CD14-positive monocyte (primary cell): ENCODE measurements at regions not wholly inside any gene's neighbourhood (a gene's known extent, or its start where the extent isn't known, plus 50 kb on each side); places are given as distances from the start of the nearest gene placed in this dataset.

Source experiments
- DNase-seq, 3 donors: peaks; one replicate each; pipeline ENCODE4 v3.0.0-alpha.2; 2011 to 2022
- H2AFZ ChIP-seq: 2 replicates; pipeline ENCODE4 v1.6.0; 2012; ENCODE audit warnings: mild to moderate bottlenecking, low read depth, low read length, inconsistent platforms; ENCODE audit not compliant: insufficient read depth, poor library complexity, severe bottlenecking
- H3K27ac ChIP-seq, 2 donors: 1 replicate in 1 of 2; 2 replicates in 1 of 2; pipeline ENCODE4 v1.5.1; 2012 to 2013; ENCODE audit warnings: low read length in 2 of 2, control low read depth in 1 of 2, inconsistent platforms in 1 of 2, low read depth in 1 of 2, mild to moderate bottlenecking in 1 of 2
- H3K27me3 ChIP-seq, 2 donors: one replicate each; pipeline versions ENCODE4 v1.6.0 to v1.6.1; 2011 to 2013; ENCODE audit warnings: low read length in 2 of 2; ENCODE audit not compliant: control insufficient read depth in 2 of 2, insufficient read depth in 2 of 2
- H3K36me3 ChIP-seq, 2 donors: replicated peaks in 1 of 2; 1 replicate in 1 of 2; 2 replicates in 1 of 2; pipeline versions ENCODE4 v1.5.1 to v1.6.1; 2012 to 2013; ENCODE audit warnings: low read length in 2 of 2, control low read depth in 1 of 2, inconsistent platforms in 1 of 2, mild to moderate bottlenecking in 1 of 2; ENCODE audit not compliant: insufficient read depth in 2 of 2, control insufficient read depth in 1 of 2
- H3K4me1 ChIP-seq, 2 donors: 1 replicate in 1 of 2; 2 replicates in 1 of 2; pipeline versions ENCODE4 v1.5.1 to v1.6.1; 2012 to 2013; ENCODE audit warnings: low read length in 2 of 2, control low read depth in 1 of 2, inconsistent platforms in 1 of 2, mild to moderate bottlenecking in 1 of 2, moderate library complexity in 1 of 2; ENCODE audit not compliant: insufficient read depth in 2 of 2, control insufficient read depth in 1 of 2
- H3K4me2 ChIP-seq: replicated peaks from 2 replicates; pipeline ENCODE3; 2012; ENCODE audit warnings: low read length, moderate library complexity, mild to moderate bottlenecking; ENCODE audit not compliant: poor library complexity, severe bottlenecking; ENCODE audit errors: extremely low read depth
- H3K4me3 ChIP-seq, 3 experiments: fragments of 200-600 bp in 1 of 3; sonication (generic) in 1 of 3; replicated peaks in 1 of 3; 1 replicate in 2 of 3; 2 replicates in 1 of 3; pipeline ENCODE4 v1.5.1; 2011 to 2013; ENCODE audit warnings: low read length in 3 of 3, mild to moderate bottlenecking in 3 of 3, control low read depth in 2 of 3, low read depth in 2 of 3, inconsistent platforms in 1 of 3, moderate library complexity in 1 of 3
- H3K79me2 ChIP-seq: 2 replicates; pipeline ENCODE4 v1.6.0; 2012; ENCODE audit warnings: mild to moderate bottlenecking, control low read depth, inconsistent platforms, low read length, moderate library complexity; ENCODE audit not compliant: insufficient read depth
- H3K9ac ChIP-seq: 2 replicates; pipeline ENCODE4 v1.6.0; 2017; ENCODE audit warnings: low read length, mild to moderate bottlenecking; ENCODE audit not compliant: insufficient read depth, poor library complexity, severe bottlenecking
- H3K9me3 ChIP-seq, 2 donors: replicated peaks in 1 of 2; 1 replicate in 1 of 2; 2 replicates in 1 of 2; pipeline versions ENCODE4 v1.5.1 to v1.6.1; 2012 to 2013; ENCODE audit warnings: low read length in 2 of 2, control low read depth in 1 of 2; ENCODE audit not compliant: control insufficient read depth in 1 of 2, insufficient read depth in 1 of 2
- H4K20me1 ChIP-seq: 2 replicates; pipeline ENCODE4 v1.6.0; 2012; ENCODE audit warnings: mild to moderate bottlenecking, low read length, control low read depth, moderate library complexity; ENCODE audit not compliant: insufficient read depth
- H3K27ac Mint-ChIP-seq, 7 donors: one replicate each; pipeline ENCODE4 v1.8.0; 2020; ENCODE audit warnings: mild to moderate bottlenecking in 7 of 7, mixed read lengths in 7 of 7, moderate library complexity in 6 of 7, inconsistent platforms in 2 of 7
- H3K27me3 Mint-ChIP-seq, 3 donors: one replicate each; pipeline ENCODE4 v1.8.0; 2021 to 2022; ENCODE audit warnings: low read depth in 3 of 3, mild to moderate bottlenecking in 3 of 3, mixed read lengths in 3 of 3, moderate library complexity in 3 of 3, inconsistent platforms in 1 of 3
- H3K36me3 Mint-ChIP-seq, 2 donors: one replicate each; pipeline ENCODE4 v1.8.0; 2020; ENCODE audit warnings: mixed read lengths in 2 of 2, inconsistent platforms in 1 of 2, mild to moderate bottlenecking in 1 of 2
- H3K4me1 Mint-ChIP-seq: one replicate; pipeline ENCODE4 v1.8.0; 2020; ENCODE audit warnings: mild to moderate bottlenecking, mixed read lengths
- H3K4me3 Mint-ChIP-seq, 2 donors: one replicate each; pipeline ENCODE4 v1.8.0; 2020; ENCODE audit warnings: mild to moderate bottlenecking in 2 of 2, mixed read lengths in 2 of 2, moderate library complexity in 1 of 2
- H3K9me3 Mint-ChIP-seq, 7 donors: one replicate each; pipeline ENCODE4 v1.8.0; 2020 to 2022; ENCODE audit warnings: mixed read lengths in 7 of 7, mild to moderate bottlenecking in 6 of 7, moderate library complexity in 6 of 7, inconsistent platforms in 2 of 7
- WGBS: methylation state at CpG from one replicate; pipeline ENCODE4 v1.1.5; 2013; ENCODE audit warnings: missing lambda C conversion rate; ENCODE audit not compliant: insufficient coverage; 5-methylcytosine and 5-hydroxymethylcytosine counted together
- intact Hi-C, 2 donors: fragments of 100-400 bp; cut with micrococcal nuclease; formaldehyde crosslinking; loops; one replicate each; pipeline versions ENCODE4 v1.15.0 to v1.15.1; 2023
- TF ChIP-seq, protein P1 (sequence below): fragments of 200-600 bp; IDR thresholded peaks from one replicate; pipeline ENCODE4 v1.8.0; 2022; ENCODE audit warnings: antibody characterized with exemption, mild to moderate bottlenecking

DNA sequence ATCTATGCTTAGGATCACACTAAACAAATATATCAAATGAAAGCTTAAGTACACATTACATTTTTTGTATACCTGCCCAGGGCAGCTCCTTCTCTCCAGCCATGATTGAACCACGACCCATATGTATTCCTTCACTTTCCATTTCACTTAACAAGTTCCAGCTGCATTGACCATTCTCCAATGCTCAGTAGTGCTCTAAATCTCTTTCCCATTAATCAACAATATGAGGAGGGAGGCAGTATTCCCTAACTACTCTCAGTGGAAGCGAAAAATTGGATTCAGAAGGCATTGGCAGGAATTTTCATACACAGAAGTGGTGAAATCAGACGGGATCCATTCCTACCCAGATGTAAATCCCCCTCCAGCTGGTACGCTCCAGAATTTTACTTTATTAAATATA, 372.0 kb upstream of the LUZP2 start:
- Mint-ChIP-seq H3K27ac (no peak overlapping the region), H3K4me1 (no peaks in the 10 kb centered on the region), H3K9me3 (no peaks in the 10 kb centered on the region), H3K27me3 (no peaks in the 10 kb centered on the region), H3K4me3 (no peak overlapping the region), H3K36me3 (no peaks in the 10 kb centered on the region)
- Histone ChIP-seq H3K79me2 (no peaks in the 10 kb centered on the region), H3K9ac (no peak overlapping the region), H3K4me2 (no peak overlapping the region), H3K4me3 (no peak overlapping the region), H3K9me3 (no peaks in the 10 kb centered on the region), H3K36me3 (no peaks in the 10 kb centered on the region), H3K27ac (no peak overlapping the region), H2AFZ (no peak overlapping the region), H3K4me1 (no peaks in the 10 kb centered on the region), H4K20me1 (no peaks in the 10 kb centered on the region), H3K27me3 (no peaks in the 10 kb centered on the region)
- DNase-seq, result no peak
- 100% methylated on average over 1 of the region's 4 CpGs for WGBS
- intact Hi-C loops, result no loop called here
- TF ChIP-seq, protein P1, sequence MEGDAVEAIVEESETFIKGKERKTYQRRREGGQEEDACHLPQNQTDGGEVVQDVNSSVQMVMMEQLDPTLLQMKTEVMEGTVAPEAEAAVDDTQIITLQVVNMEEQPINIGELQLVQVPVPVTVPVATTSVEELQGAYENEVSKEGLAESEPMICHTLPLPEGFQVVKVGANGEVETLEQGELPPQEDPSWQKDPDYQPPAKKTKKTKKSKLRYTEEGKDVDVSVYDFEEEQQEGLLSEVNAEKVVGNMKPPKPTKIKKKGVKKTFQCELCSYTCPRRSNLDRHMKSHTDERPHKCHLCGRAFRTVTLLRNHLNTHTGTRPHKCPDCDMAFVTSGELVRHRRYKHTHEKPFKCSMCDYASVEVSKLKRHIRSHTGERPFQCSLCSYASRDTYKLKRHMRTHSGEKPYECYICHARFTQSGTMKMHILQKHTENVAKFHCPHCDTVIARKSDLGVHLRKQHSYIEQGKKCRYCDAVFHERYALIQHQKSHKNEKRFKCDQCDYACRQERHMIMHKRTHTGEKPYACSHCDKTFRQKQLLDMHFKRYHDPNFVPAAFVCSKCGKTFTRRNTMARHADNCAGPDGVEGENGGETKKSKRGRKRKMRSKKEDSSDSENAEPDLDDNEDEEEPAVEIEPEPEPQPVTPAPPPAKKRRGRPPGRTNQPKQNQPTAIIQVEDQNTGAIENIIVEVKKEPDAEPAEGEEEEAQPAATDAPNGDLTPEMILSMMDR, result no peak

DNA sequence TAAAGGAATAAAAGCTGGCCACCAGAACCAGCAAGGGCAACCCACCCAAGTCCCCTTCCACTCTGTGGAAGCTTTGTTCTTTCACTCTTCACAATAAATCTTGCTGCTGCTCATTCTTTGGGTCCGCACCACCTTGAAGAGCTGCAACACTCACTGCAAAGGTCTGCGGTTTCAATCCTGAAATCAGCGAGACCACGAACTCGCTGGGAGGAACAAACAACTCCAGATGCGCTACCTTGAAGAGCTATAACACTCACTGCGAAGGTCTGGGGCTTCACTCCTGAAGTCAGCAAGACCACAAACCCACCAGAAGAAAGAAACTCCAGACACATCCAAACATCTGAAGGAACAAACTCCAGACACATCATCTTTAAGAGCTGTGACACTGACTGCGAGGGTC, 365.2 kb upstream of the LUZP2 start:
- H3K4me1 ChIP-seq, result no peaks in the 10 kb centered on the region
- H3K4me3 Mint-ChIP-seq, result no peak overlapping the region
- H3K27ac Mint-ChIP-seq, result no peak overlapping the region
- peaks cover 0 to 4% of the 10 kb centered on the region in 2 donors for H3K9me3 ChIP-seq
- intact Hi-C loops, result no loop called here
- no peak overlapping the region for H3K9ac ChIP-seq
- no peak for DNase-seq
- no peaks in the 10 kb centered on the region for H3K27me3 Mint-ChIP-seq
- no peaks in the 10 kb centered on the region for H3K36me3 Mint-ChIP-seq
- H4K20me1 ChIP-seq, result no peaks in the 10 kb centered on the region
- no peaks in the 10 kb centered on the region for H3K4me1 Mint-ChIP-seq
- H3K27ac ChIP-seq, result no peak overlapping the region
- H3K9me3 Mint-ChIP-seq, result peaks cover 0 to 2% (median 0%) of the 10 kb centered on the region in 7 donors
- no peaks in the 10 kb centered on the region for H3K27me3 ChIP-seq
- no peak overlapping the region for H2AFZ ChIP-seq
- H3K4me2 ChIP-seq, result no peak overlapping the region
- TF ChIP-seq, protein P1, result no peak
- H3K79me2 ChIP-seq, result no peaks in the 10 kb centered on the region
- WGBS, result 97% methylated on average over 6 of the region's 8 CpGs
- no peak overlapping the region for H3K4me3 ChIP-seq
- H3K36me3 ChIP-seq, result no peaks in the 10 kb centered on the region
